Keratinocyte (primary cell): ENCODE measurements at regions not wholly inside any gene's neighbourhood (a gene's known extent, or its start where the extent isn't known, plus 50 kb on each side); places are given as distances from the start of the nearest gene placed in this dataset.

Experiments
- DNase-seq: peaks from one replicate; pipeline ENCODE4 v3.0.0-alpha.2; 2011; ENCODE audit warnings: low read depth, missing footprints, low spot score
- FAIRE-seq: peaks from 2 replicates; lab custom pipeline; 2011; peaks lifted over from hg19 to GRCh38; lab: Jason Lieb, UNC
- H2AFZ ChIP-seq: 2 replicates; pipeline ENCODE4 v1.6.0; 2012; ENCODE audit warnings: low read length, control low read depth, inconsistent platforms; ENCODE audit not compliant: control insufficient read depth
- H3K27ac ChIP-seq: 2 replicates; pipeline ENCODE4 v1.5.1; 2011; ENCODE audit warnings: low read length; ENCODE audit not compliant: control insufficient read depth, insufficient read depth
- H3K27me3 ChIP-seq: 3 replicates; pipeline ENCODE4 v1.6.0; 2011; ENCODE audit warnings: low read length; ENCODE audit not compliant: control insufficient read depth, insufficient read depth; ENCODE audit errors: extremely low read depth
- H3K36me3 ChIP-seq, 2 experiments: 2 replicates in 1 of 2; 3 replicates in 1 of 2; pipeline ENCODE4 v1.5.1; 2011; ENCODE audit warnings: low read length in 2 of 2, mild to moderate bottlenecking in 1 of 2; ENCODE audit not compliant: control insufficient read depth in 2 of 2, insufficient read depth in 2 of 2; ENCODE audit errors: extremely low read depth in 1 of 2
- H3K4me1 ChIP-seq: 3 replicates; pipeline ENCODE4 v1.5.1; 2011; ENCODE audit warnings: low read length; ENCODE audit not compliant: control insufficient read depth, insufficient read depth; ENCODE audit errors: extremely low read depth
- H3K4me2 ChIP-seq: 3 replicates; pipeline ENCODE4 v1.6.0; 2011; ENCODE audit warnings: low read depth, low read length; ENCODE audit not compliant: control insufficient read depth, insufficient read depth; ENCODE audit errors: extremely low read depth
- H3K4me3 ChIP-seq, 3 experiments: fragments of 200-600 bp in 1 of 3; sonication (generic) in 1 of 3; 2 replicates in 2 of 3; 3 replicates in 1 of 3; pipeline ENCODE4 v1.5.1; 2011 to 2016; ENCODE audit warnings: low read length in 3 of 3, mild to moderate bottlenecking in 3 of 3, control low read depth in 2 of 3, inconsistent platforms in 1 of 3, low read depth in 1 of 3, mixed read lengths in 1 of 3, mixed run types in 1 of 3, moderate library complexity in 1 of 3; ENCODE audit not compliant: control insufficient read depth in 2 of 3, insufficient read depth in 2 of 3; ENCODE audit errors: extremely low read depth in 1 of 3
- H3K79me2 ChIP-seq: 2 replicates; pipeline ENCODE4 v1.6.0; 2012; ENCODE audit warnings: low read length; ENCODE audit not compliant: control insufficient read depth, insufficient read depth
- H3K9ac ChIP-seq: 3 replicates; pipeline ENCODE4 v1.6.0; 2011; ENCODE audit warnings: low read length; ENCODE audit not compliant: control insufficient read depth, insufficient read depth; ENCODE audit errors: extremely low read depth
- H3K9me1 ChIP-seq: 3 replicates; pipeline ENCODE4 v1.6.0; 2011; ENCODE audit warnings: low read length; ENCODE audit not compliant: control insufficient read depth, insufficient read depth; ENCODE audit errors: extremely low read depth
- H3K9me3 ChIP-seq: 2 replicates; pipeline ENCODE4 v1.5.1; 2012; ENCODE audit warnings: low read depth, low read length; ENCODE audit not compliant: control insufficient read depth
- H4K20me1 ChIP-seq: 3 replicates; pipeline ENCODE4 v1.6.0; 2011; ENCODE audit warnings: low read length; ENCODE audit not compliant: control insufficient read depth, insufficient read depth; ENCODE audit errors: extremely low read depth
- EZH2 ChIP-seq: IDR thresholded peaks from one replicate; pipeline ENCODE4 v1.6.1; 2012; ENCODE audit warnings: inconsistent platforms, mild to moderate bottlenecking, low read length, moderate library complexity
- dilution Hi-C: fragments of 300-500 bp; cut with MboI; formaldehyde crosslinking; loops from one replicate; pipeline ENCODE4 v1.7.0; 2020; ENCODE audit warnings: low sequenced_read_pairs; ENCODE audit not compliant: extremely low pct_ligation_motif_present
- TF ChIP-seq, protein P1 (sequence below), 3 experiments: IDR thresholded peaks in 1 of 3; conservative IDR thresholded peaks in 1 of 3; optimal IDR thresholded peaks in 1 of 3; 2 replicates in 2 of 3; 3 replicates in 1 of 3; pipeline versions ENCODE3 to v1.5.1; 2011; ENCODE audit warnings: low read length in 3 of 3, mild to moderate bottlenecking in 3 of 3, moderate library complexity in 2 of 3, control low read depth in 1 of 3, inconsistent platforms in 1 of 3; ENCODE audit not compliant: insufficient read depth in 2 of 3; ENCODE audit errors: extremely low read depth in 1 of 3

DNA sequence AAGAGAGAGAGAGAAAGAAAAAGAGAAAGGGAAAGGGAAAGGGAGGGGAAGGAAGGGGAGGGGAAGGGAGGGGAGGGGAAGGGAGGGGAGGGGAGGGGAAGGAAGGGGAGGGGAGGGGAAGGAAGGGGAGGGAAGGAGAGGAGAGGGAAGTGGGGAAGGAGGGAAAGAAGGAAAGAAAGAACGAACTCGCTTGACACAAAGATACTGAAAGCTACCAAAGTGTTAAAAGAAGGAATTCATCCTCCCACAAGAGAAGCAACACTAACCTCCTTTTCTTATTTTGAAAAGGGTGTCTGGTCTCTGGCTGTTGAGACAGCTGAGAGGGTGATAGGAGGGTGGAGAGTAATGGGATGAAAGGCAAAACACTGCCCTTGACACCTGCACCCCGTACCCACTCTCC lies 172.6 kb downstream of the SHANK2 start:
- no peak overlapping the region for H3K9ac ChIP-seq
- no peaks in the 10 kb centered on the region for H3K36me3 ChIP-seq
- no peak overlapping the region for H3K4me2 ChIP-seq
- no peak for DNase-seq
- dilution Hi-C loops: no loop called here
- no peak for FAIRE-seq
- H3K27me3 ChIP-seq: no peaks in the 10 kb centered on the region
- TF ChIP-seq, protein P1, sequence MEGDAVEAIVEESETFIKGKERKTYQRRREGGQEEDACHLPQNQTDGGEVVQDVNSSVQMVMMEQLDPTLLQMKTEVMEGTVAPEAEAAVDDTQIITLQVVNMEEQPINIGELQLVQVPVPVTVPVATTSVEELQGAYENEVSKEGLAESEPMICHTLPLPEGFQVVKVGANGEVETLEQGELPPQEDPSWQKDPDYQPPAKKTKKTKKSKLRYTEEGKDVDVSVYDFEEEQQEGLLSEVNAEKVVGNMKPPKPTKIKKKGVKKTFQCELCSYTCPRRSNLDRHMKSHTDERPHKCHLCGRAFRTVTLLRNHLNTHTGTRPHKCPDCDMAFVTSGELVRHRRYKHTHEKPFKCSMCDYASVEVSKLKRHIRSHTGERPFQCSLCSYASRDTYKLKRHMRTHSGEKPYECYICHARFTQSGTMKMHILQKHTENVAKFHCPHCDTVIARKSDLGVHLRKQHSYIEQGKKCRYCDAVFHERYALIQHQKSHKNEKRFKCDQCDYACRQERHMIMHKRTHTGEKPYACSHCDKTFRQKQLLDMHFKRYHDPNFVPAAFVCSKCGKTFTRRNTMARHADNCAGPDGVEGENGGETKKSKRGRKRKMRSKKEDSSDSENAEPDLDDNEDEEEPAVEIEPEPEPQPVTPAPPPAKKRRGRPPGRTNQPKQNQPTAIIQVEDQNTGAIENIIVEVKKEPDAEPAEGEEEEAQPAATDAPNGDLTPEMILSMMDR (optimal IDR thresholded peaks at IDR 0.05 in 1 of 3, IDR thresholded peaks at IDR 0.05 in 1 of 3, conservative IDR thresholded peaks at IDR 0.05 in 1 of 3; ENCODE audit: extremely low read depth in 1 of 3, insufficient read depth in 2 of 3, low read length in 3 of 3): no peak
- no peak for TF ChIP-seq EZH2
- no peak overlapping the region for H3K4me3 ChIP-seq
- H3K27ac ChIP-seq: no peak overlapping the region
- no peaks in the 10 kb centered on the region for H3K79me2 ChIP-seq
- no peaks in the 10 kb centered on the region for H3K9me3 ChIP-seq
- H2AFZ ChIP-seq: no peak overlapping the region
- no peaks in the 10 kb centered on the region for H3K9me1 ChIP-seq
- H4K20me1 ChIP-seq: no peaks in the 10 kb centered on the region
- no peaks in the 10 kb centered on the region for H3K4me1 ChIP-seq

GRCh38 chr11:71078482-71078881 lies 173.9 kb downstream of the SHANK2 start:
- Histone ChIP-seq H4K20me1 (no peaks in the 10 kb centered on the region), H3K9ac (no peak overlapping the region), H2AFZ (no peak overlapping the region), H3K27ac (no peak overlapping the region), H3K4me3 (no peak overlapping the region), H3K9me1 (no peaks in the 10 kb centered on the region), H3K9me3 (no peaks in the 10 kb centered on the region), H3K36me3 (no peaks in the 10 kb centered on the region), H3K79me2 (no peaks in the 10 kb centered on the region), H3K27me3 (no peaks in the 10 kb centered on the region), H3K4me2 (no peak overlapping the region), H3K4me1 (no peaks in the 10 kb centered on the region)
- FAIRE-seq (no peak), DNase-seq (no peak)
- dilution Hi-C loops: no loop called here
- TF ChIP-seq, protein P1 (optimal IDR thresholded peaks at IDR 0.05 in 1 of 3, IDR thresholded peaks at IDR 0.05 in 1 of 3, conservative IDR thresholded peaks at IDR 0.05 in 1 of 3; ENCODE audit: extremely low read depth in 1 of 3, insufficient read depth in 2 of 3, low read length in 3 of 3): no peak
- no peak for TF ChIP-seq EZH2
